OCI-LY7 (cell line): ENCODE measurements at regions not wholly inside any gene's neighbourhood (a gene's known extent, or its start where the extent isn't known, plus 50 kb on each side); places are given as distances from the start of the nearest gene placed in this dataset.
A peak's percentile ranks its signal among the peaks of the same experiment; 100 is the strongest.

ENCODE experiments used
- BruUV-seq: library from RNA; stranded (reverse); fragments of 400-500 nt; replicated peaks from 2 replicates; lab custom pipeline; 2021; lab: Mats Ljungman, UMichigan
- CTCF ChIA-PET: fragments of 300-600 bp; sonication (Branson Sonifier 250); formaldehyde crosslinking; loops from one replicate; lab custom pipeline; 2022; ENCODE audit warnings: antibody characterized with exemption; ENCODE audit not compliant: unreplicated experiment; lab: Charles Lee
- POLR2A ChIA-PET: fragments of 300-600 bp; sonication (Branson Sonifier 250); formaldehyde crosslinking; loops from one replicate; lab custom pipeline; 2022; ENCODE audit warnings: antibody characterized with exemption; lab: Charles Lee
- DNase-seq: peaks from one replicate; pipeline ENCODE4 v3.0.0-alpha.2; 2015; ENCODE audit warnings: low spot score
- H2AFZ ChIP-seq: fragments of 200-600 bp; sonication (generic), shearing (Covaris generic); 2 replicates; pipeline ENCODE4 v1.6.1; 2014; ENCODE audit warnings: mild to moderate bottlenecking, antibody characterized with exemption, low read length, moderate library complexity
- H3K27ac ChIP-seq: fragments of 200-600 bp; sonication (generic); 2 replicates; pipeline ENCODE4 v1.5.1; 2014; ENCODE audit warnings: mixed run types, low read depth, mild to moderate bottlenecking, moderate library complexity, low read length, inconsistent platforms; ENCODE audit not compliant: poor library complexity, severe bottlenecking
- H3K36me3 ChIP-seq: fragments of 200-600 bp; sonication (generic); 2 replicates; pipeline ENCODE4 v1.6.1; 2014; ENCODE audit warnings: mild to moderate bottlenecking, antibody characterized with exemption, low read length, moderate library complexity, mixed read lengths; ENCODE audit not compliant: insufficient read depth
- H3K4me1 ChIP-seq: fragments of 200-600 bp; sonication (generic); 2 replicates; pipeline ENCODE4 v1.5.1; 2014; ENCODE audit warnings: mild to moderate bottlenecking, low read length; ENCODE audit not compliant: insufficient read depth, poor library complexity, severe bottlenecking
- H3K4me2 ChIP-seq: fragments of 200-600 bp; sonication (generic); 2 replicates; pipeline ENCODE4 v1.6.1; 2014; ENCODE audit warnings: mild to moderate bottlenecking, low read length
- H3K4me3 ChIP-seq: fragments of 200-600 bp; sonication (generic); 2 replicates; pipeline ENCODE4 v1.5.1; 2014; ENCODE audit warnings: mild to moderate bottlenecking, low read depth, low read length; ENCODE audit not compliant: poor library complexity, severe bottlenecking
- H3K79me2 ChIP-seq: fragments of 200-600 bp; sonication (generic); 2 replicates; pipeline ENCODE4 v1.6.1; 2016; ENCODE audit warnings: low read depth, mild to moderate bottlenecking, low read length, moderate library complexity, mixed read lengths; ENCODE audit not compliant: insufficient read depth
- H3K9me2 ChIP-seq: fragments of 200-600 bp; sonication (generic); 2 replicates; pipeline ENCODE4 v1.6.1; 2016; ENCODE audit warnings: mild to moderate bottlenecking, low read length, mixed read lengths; ENCODE audit not compliant: insufficient read depth
- H3K9me3 ChIP-seq: fragments of 200-600 bp; sonication (generic); 2 replicates; pipeline ENCODE4 v1.6.1; 2014; ENCODE audit warnings: mild to moderate bottlenecking, mixed run types, low read length, mixed read lengths
- H4K20me1 ChIP-seq: fragments of 200-600 bp; sonication (generic); 2 replicates; pipeline ENCODE4 v1.6.1; 2014; ENCODE audit warnings: mild to moderate bottlenecking, antibody characterized with exemption, low read length, moderate library complexity, mixed read lengths; ENCODE audit not compliant: insufficient read depth
- CTCF ChIP-seq: fragments of 200-600 bp; sonication (generic); conservative IDR thresholded peaks from 2 replicates; pipeline ENCODE4 v1.5.1; 2014; ENCODE audit warnings: mild to moderate bottlenecking, antibody characterized with exemption, low read length, moderate library complexity, mixed read lengths
- EZH2phosphoT487 ChIP-seq: fragments of 200-600 bp; sonication (generic); IDR thresholded peaks from 2 replicates; pipeline ENCODE4 v1.6.1; 2018; ENCODE audit warnings: low read depth, borderline replicate concordance, mild to moderate bottlenecking, mixed run types, antibody characterized with exemption, low read length, moderate library complexity, mixed read lengths
- intact Hi-C: fragments of 100-400 bp; cut with micrococcal nuclease; formaldehyde crosslinking; loops from one replicate; pipeline ENCODE4 v1.10.0; 2022; ENCODE audit not compliant: unreplicated experiment

GRCh38 chr7:130841416-130841815 lies 107.4 kb upstream of the KLF14 start:
- H2AFZ ChIP-seq = peak overlapping the region; percentile 96
- no peaks in the 10 kb centered on the region for H4K20me1 ChIP-seq
- peak; percentile 90 for DNase-seq
- POLR2A ChIA-PET = interaction anchor here (0.6 to 1.0 kb wide), 4 partner anchors 117 to 658 kb away, joined by 3 to 5 read pairs (median 4); no protein-coding TSS in a partner anchor
- peak overlapping the region; percentile 45 for H3K4me3 ChIP-seq
- H3K4me1 ChIP-seq = peaks cover 29% of the 10 kb centered on the region
- H3K4me2 ChIP-seq = peak overlapping the region; percentile 76
- no peaks in the 10 kb centered on the region for H3K9me3 ChIP-seq
- peak overlapping the region; percentile 76 for H3K27ac ChIP-seq
- H3K36me3 ChIP-seq = no peaks in the 10 kb centered on the region
- CTCF ChIA-PET = no interaction called here
- H3K9me2 ChIP-seq = no peaks in the 10 kb centered on the region
- H3K79me2 ChIP-seq = no peaks in the 10 kb centered on the region
- no TSS peak for BruUV-seq
- TF ChIP-seq CTCF = no peak
- TF ChIP-seq EZH2phosphoT487 = no peak
- intact Hi-C loops = loop anchor here (10.0 kb wide), 1 partner anchor 663 kb away; no protein-coding TSS in a partner anchor

- DNase-seq = no peak
- H3K36me3 ChIP-seq = no peaks in the 10 kb centered on the region
- H3K9me3 ChIP-seq = no peaks in the 10 kb centered on the region
- intact Hi-C loops = loop anchor here (10.0 kb wide), 1 partner anchor 661 kb away; no protein-coding TSS in a partner anchor
- TF ChIP-seq CTCF = no peak
- no peak for TF ChIP-seq EZH2phosphoT487
- H3K79me2 ChIP-seq = no peaks in the 10 kb centered on the region
- ChIA-PET CTCF (interaction anchor here (0.5 kb wide), 1 partner anchor 86 kb away, joined by 5 read pairs; no protein-coding TSS in a partner anchor), POLR2A (no interaction called here)
- no TSS peak for BruUV-seq
- H3K4me1 ChIP-seq = peaks cover 29% of the 10 kb centered on the region
- H3K9me2 ChIP-seq = no peaks in the 10 kb centered on the region
- no peak overlapping the region for H3K4me3 ChIP-seq
- H4K20me1 ChIP-seq = no peaks in the 10 kb centered on the region
- H2AFZ ChIP-seq = no peak overlapping the region
- no peak overlapping the region for H3K4me2 ChIP-seq
- no peak overlapping the region for H3K27ac ChIP-seq
Observed at GRCh38 chr7:130843703-130844102, 109.7 kb upstream of the KLF14 start.

- no peak for DNase-seq
- Histone ChIP-seq H3K79me2 (no peaks in the 10 kb centered on the region), H4K20me1 (no peaks in the 10 kb centered on the region), H3K36me3 (no peaks in the 10 kb centered on the region), H3K27ac (no peak overlapping the region), H3K4me1 (peaks cover 25% of the 10 kb centered on the region), H3K4me2 (no peak overlapping the region), H3K4me3 (no peak overlapping the region), H2AFZ (no peak overlapping the region), H3K9me3 (no peaks in the 10 kb centered on the region), H3K9me2 (no peaks in the 10 kb centered on the region)
- ChIA-PET POLR2A (interaction anchor here (0.6 kb wide), 1 partner anchor 54 kb away, joined by 3 read pairs; no protein-coding TSS in a partner anchor), CTCF (no interaction called here)
- TF ChIP-seq EZH2phosphoT487 (no peak), CTCF (no peak)
- intact Hi-C loops = loop anchor here (10.0 kb wide), 1 partner anchor 660 kb away; no protein-coding TSS in a partner anchor
- no TSS peak for BruUV-seq
Observed at GRCh38 chr7:130844811-130845580, 111.0 kb upstream of the KLF14 start.
